ENCODE measurements at regions not wholly inside any gene's neighbourhood (a gene's known extent, or its start where the extent isn't known, plus 50 kb on each side); places are given as distances from the start of the nearest gene placed in this dataset.

GRCh38 chr12:61854902-61855301, 405.3 kb upstream of the USP15 start:
- DNase-seq = no peak

- no peak for DNase-seq
Measured at GRCh38 chr12:61857968-61858367, 402.2 kb upstream of the USP15 start.

DNA sequence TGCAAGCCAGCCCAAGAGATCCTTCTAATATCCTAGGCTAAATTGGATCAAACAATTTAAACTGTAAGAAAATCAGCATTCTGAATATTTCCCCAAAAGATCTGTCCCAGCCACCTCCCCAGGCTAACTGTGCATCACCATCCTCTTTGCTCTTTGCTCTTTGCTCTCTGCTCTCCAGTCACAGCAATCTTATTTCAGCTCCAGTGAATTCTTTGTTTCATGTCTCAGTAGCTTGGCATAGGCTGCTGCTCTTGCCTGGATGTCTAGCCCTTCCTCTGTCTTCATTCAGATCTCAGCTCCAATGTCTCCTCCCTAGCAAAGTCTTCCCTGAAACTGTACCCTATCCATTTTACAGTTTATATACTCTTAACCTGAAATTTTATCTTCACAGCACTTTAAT, 399.8 kb upstream of the USP15 start:
- DNase-seq = no peak

GRCh38 chr12:61862986-61863385, 397.2 kb upstream of the USP15 start:
- no peak for DNase-seq

- no peak for DNase-seq
Measured at GRCh38 chr12:61863811-61864210, 396.4 kb upstream of the USP15 start.

GRCh38 chr12:61869796-61870195, 390.4 kb upstream of the USP15 start:
- no peak for DNase-seq

- DNase-seq = no peak
Measured at GRCh38 chr12:61870658-61871484, 389.3 kb upstream of the USP15 start.

GRCh38 chr12:61871485-61871810, 388.8 kb upstream of the USP15 start:
- DNase-seq = no peak

GRCh38 chr12:61879229-61879628, 381.0 kb upstream of the USP15 start:
- DNase-seq = no peak

GRCh38 chr12:61880186-61880585, 380.0 kb upstream of the USP15 start:
- DNase-seq = no peak

DNA sequence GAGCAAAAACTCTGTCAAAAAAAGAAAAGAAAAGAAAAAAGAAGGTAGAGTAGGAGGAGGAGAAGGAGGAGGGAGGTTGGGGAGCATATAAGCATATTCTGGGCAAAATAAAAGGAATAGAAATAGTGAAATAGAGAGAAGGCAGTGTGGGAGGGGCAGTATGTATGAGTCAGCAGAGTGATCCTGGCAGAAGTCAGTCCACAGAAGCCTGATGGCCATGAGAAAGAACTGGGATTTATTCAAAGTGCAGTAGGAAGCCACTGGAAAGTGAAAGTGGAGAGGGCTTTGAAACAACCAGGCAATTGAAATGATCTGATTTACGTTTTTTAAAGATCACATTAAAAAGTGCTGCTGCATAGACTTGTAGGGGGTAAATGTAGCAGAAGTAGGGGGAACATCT, 368.6 kb upstream of the USP15 start:
- no peak for DNase-seq

DNA sequence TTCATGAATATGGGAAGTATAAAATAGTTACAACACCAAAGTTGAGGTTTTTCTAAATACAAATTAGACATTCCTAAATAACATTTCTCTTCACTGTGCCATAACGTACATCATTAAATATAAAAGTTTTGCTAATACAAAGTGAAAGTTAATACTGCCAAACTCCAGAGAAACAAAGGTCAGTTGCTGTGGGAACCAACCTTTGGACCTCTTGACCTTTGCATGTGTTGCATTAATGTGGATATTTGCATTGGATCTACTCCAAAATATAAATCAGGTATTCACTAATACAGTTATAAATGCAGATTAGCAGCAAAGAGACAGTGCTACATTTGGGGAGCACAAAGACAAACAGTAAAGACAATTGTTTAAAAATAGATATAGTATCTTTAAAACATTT, 366.0 kb upstream of the USP15 start:
- DNase-seq = no peak

DNA sequence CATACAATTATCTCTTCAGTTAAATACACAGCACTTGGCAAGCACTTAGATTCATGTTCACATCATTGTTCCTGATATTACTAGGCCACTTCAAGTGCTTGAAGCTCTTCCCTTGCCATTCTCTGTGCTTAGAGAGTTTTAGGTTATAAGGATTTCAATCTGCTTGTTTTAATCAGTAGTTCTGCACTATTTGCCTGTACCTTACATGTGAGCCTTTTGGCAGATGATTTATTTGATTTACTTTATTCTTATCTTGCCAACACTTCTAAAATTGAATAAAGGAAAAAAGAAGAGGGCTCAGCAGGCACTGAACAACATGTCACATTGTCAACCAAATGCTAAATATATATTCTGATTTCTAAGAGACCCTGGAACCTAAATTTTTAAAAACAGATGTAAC, 363.8 kb upstream of the USP15 start:
- no peak for DNase-seq

GRCh38 chr12:61902403-61902802, 357.8 kb upstream of the USP15 start:
- DNase-seq = no peak

- DNase-seq = no peak
Measured at GRCh38 chr12:61911113-61911512, 349.1 kb upstream of the USP15 start.

GRCh38 chr12:61915420-61915819, 344.8 kb upstream of the USP15 start:
- DNase-seq = no peak

GRCh38 chr12:61916831-61917230, 343.4 kb upstream of the USP15 start:
- no peak for DNase-seq

DNA sequence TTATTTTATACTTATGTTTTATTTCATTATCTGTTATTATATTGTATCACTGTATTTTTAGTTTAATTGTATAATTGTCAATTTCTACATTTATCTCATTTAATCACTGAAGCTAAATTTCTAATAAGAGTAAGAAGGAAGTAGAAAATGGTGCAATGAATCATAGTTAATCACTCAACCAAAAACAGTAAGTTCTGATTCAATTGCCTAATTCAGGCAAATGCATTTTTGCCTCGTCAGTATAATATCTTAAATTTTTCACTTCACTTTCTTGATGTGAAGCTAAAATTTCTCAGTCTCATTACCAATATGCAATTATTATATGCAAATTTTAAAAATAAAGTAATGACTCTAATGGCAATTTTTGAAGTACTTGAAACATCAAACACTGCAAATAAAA, 340.5 kb upstream of the USP15 start:
- DNase-seq = no peak

GRCh38 chr12:61920230-61920629, 340.0 kb upstream of the USP15 start:
- DNase-seq = no peak

- DNase-seq = no peak
Measured at GRCh38 chr12:61923152-61923551, 337.1 kb upstream of the USP15 start.

DNA sequence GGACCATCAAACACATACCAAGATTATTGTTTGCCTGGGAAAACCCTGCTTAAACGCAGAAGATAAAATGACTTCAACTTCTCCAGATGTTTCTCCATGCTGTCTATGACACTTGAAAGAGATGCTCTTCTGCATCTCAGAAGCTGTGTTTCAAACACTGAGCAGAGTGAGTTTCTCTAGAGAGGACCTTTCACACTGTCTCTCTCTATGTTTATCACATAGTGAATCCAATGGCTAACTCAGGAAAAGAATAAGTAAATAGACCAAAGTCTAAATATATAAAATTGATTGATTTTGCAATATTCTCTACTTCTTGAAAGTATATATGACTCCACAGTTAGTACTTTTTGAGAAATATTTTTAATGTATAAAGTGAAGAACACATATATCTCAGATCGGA, 325.6 kb upstream of the USP15 start:
- no peak for DNase-seq

GRCh38 chr12:61939977-61940376, 320.2 kb upstream of the USP15 start:
- no peak for DNase-seq

DNA sequence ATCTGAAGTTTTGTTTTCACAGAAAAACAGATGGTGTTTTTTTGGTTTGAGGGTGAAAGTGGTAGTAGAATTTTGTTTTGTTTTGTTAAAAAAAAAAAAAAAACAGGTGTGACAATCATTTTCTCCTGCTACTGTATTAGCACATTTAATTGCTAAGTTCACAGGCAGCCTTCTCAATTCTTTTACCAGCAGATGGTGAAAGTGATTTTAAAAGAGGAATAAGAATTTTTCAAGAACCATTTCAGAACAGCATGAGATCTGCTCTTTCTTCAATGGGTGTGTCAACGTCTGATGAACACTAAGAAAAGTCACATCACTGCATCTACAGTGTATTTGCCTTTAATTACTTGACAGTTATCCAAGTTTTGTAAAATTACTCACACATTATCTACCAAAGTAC, 303.7 kb upstream of the USP15 start:
- no peak for DNase-seq

GRCh38 chr12:61974461-61974860, 285.7 kb upstream of the USP15 start:
- no peak for DNase-seq

DNA sequence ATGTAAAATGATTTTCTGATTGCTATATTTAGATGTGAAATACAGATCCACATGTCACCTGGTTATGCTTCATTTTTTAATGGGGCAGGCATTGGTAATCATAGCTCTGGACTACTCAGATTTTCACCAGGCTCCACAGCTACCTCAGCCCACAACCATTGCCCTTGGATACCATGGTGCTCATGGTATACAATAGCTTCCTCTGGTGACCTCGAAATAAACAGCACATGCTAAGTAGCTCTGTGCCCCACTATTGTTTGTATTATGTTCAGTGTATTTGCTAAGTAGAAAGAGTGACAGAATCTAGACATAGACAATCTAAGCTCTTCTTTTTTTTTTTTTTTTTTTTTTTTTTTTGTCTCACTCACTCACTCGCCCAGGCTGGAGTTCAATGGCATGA, 274.4 kb upstream of the USP15 start:
- no peak for DNase-seq

GRCh38 chr12:61987173-61987572, 273.0 kb upstream of the USP15 start:
- no peak for DNase-seq
